GM12872 (cell line): ENCODE measurements at regions not wholly inside any gene's neighbourhood (a gene's known extent, or its start where the extent isn't known, plus 50 kb on each side); places are given as distances from the start of the nearest gene placed in this dataset.

Experiments used
- TF ChIP-seq, protein P1 (sequence below): IDR thresholded peaks from 3 replicates; pipeline ENCODE4 v1.5.1; 2011; ENCODE audit warnings: low read depth, mild to moderate bottlenecking, low read length, moderate library complexity; ENCODE audit not compliant: insufficient read depth

DNA sequence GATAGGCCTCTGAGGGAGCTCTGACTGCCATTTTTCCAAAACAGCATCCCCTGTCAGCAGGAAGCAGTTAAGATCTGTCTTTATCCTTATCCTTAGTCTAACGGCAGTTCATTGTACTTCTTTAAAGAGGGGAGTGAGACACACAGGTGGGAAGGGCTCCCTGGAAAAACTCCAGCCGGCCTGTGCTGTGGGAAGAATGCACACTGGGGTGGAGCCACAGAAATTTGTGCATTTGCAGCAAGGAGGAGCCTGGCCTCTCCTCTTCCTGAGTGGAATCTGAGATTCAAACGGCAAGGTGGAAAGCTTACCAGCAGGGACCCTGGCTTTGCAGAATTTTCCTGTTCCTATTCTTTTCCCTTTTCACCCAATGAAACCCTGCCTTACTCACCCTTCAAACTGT, 1209.4 kb downstream of the ROBO2 start:
- TF ChIP-seq, protein P1, sequence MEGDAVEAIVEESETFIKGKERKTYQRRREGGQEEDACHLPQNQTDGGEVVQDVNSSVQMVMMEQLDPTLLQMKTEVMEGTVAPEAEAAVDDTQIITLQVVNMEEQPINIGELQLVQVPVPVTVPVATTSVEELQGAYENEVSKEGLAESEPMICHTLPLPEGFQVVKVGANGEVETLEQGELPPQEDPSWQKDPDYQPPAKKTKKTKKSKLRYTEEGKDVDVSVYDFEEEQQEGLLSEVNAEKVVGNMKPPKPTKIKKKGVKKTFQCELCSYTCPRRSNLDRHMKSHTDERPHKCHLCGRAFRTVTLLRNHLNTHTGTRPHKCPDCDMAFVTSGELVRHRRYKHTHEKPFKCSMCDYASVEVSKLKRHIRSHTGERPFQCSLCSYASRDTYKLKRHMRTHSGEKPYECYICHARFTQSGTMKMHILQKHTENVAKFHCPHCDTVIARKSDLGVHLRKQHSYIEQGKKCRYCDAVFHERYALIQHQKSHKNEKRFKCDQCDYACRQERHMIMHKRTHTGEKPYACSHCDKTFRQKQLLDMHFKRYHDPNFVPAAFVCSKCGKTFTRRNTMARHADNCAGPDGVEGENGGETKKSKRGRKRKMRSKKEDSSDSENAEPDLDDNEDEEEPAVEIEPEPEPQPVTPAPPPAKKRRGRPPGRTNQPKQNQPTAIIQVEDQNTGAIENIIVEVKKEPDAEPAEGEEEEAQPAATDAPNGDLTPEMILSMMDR = no peak

DNA sequence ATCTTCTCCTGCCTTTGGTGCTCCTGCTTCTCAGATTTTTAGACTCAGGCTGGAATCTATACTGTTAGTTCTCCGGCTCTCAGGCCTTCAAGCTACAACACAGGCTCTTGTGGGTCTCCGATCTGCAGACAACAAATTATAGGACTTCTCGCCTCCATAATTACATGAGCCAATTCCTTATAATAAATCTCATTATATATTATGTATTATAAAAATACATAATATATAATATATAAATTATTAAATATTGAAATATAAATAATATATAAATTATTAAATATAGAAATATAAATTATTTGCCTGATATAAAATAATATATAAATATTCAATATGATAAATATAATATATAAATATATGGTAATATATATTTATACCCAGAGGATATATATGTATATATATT, 1214.0 kb downstream of the ROBO2 start:
- TF ChIP-seq, protein P1 = no peak

DNA sequence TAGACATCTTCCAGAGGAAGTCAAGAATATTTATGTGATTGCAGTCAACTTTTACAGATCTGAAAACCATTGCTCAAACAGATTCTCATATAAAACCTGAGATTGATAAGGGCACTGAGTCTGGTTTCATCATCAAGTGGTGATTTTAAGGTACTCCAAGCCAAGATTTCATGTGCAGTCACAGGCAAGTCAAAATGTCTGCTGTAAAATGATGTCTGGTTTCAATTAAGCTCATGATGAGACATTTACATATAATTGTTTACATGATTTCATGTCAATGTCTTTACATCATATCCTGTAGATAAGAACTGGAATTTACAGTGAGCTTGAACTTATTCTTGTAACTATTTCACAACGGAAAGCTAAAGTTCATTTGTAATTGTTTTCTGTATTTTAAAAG, 1215.5 kb downstream of the ROBO2 start:
- TF ChIP-seq, protein P1 = no peak

DNA sequence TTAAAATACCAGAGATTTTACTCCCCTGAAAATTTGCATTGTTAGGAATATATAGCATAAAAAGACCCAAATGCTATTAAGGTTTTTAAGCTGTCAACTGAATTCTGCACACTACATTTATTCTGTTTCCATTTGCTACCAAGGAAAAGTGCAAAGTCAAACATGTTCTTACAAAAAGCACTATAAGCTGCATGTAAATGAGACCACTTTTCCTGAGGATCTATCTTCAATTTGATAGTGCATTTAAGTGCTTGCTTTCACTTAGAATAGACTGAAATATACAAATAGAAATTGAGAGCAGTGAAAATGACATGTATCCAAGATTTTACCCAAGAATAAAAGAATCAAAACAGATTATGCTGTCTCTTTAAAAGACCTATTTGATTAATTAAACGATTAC, 1216.2 kb downstream of the ROBO2 start:
- TF ChIP-seq, protein P1 = no peak

DNA sequence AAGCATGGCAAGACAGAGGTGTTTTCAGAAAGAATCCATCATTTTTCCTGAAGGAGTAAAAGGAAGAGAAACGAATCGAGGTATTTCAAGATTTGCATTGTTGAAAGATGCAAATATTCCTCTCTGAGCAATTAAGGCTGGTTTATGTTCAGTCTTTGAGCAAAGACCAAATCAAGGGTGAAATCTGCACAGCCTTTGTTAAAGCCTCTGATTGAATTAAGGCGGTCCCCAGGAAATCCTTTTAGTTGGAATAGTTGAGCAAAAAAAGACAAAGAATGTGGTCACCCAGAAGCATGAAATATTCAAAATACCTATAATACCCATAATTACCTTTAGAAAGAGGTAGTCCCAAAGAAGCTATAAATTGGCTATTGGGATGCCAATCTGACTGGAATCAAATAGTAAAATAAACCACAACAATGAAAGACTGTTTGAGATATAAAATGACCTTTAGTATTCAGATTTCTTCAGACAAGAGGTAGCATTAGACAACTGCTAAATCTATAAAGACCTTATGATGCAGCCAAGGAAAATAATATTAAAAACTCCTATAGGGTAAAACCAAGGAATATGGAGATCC, 1218.1 kb downstream of the ROBO2 start:
- TF ChIP-seq, protein P1 = no peak

DNA sequence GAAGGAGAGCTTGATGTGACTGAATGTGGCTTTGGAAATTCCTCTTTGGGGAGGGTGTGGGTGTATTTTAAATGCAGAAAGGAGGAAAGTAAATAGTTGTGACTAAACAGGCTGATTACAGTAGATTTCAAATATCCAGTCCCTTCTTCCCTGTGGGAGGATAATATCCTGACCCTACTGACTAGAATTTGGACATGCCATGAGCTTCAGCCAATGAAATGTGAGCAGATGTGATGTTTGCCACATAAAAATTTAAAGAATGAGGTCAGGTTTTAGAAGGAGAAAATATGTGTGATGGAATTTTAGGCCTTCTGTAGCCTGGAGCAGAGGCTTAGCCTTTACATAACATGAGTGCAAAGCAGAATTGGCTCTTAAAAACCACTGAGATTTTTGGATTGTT, 1218.9 kb downstream of the ROBO2 start:
- TF ChIP-seq, protein P1 = no peak

DNA sequence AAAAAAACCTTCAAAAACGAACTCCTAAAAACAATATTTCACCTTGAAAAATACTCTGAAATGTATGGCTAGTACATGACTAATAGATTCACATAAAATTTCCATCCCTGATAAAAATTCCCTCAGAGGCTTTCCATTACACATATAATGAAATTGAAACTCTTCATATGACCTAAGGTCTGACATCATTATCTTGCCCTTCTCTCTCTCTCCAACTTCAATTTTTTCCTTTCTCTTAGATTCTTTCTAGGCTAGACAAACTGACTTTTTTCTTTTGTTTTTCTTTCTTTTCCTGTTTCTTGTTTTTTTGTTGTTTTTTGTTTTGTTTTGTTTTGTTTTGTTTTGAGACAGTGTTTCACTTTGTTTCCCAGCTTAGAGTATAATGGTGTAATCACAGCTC, 1220.5 kb downstream of the ROBO2 start:
- TF ChIP-seq, protein P1 = no peak
